HEK293 (cell line): ENCODE measurements at regions not wholly inside any gene's neighbourhood (a gene's known extent, or its start where the extent isn't known, plus 50 kb on each side); places are given as distances from the start of the nearest gene placed in this dataset.

Experiments used
- CTCF ChIP-seq: fragments of 450-650 bp; formaldehyde crosslinking; IDR thresholded peaks from 2 replicates; pipeline ENCODE4 v1.5.1; 2016; ENCODE audit warnings: missing biosample characterization, missing genetic modification characterization
- INSM2 ChIP-seq: fragments of 450-650 bp; formaldehyde crosslinking; IDR thresholded peaks from 2 replicates; pipeline ENCODE4 v1.5.1; 2016; ENCODE audit warnings: missing biosample characterization, missing genetic modification characterization
- KLF9 ChIP-seq: fragments of 450-650 bp; formaldehyde crosslinking; IDR thresholded peaks from 2 replicates; pipeline ENCODE4 v1.5.1; 2016; ENCODE audit warnings: missing biosample characterization, missing genetic modification characterization, low read depth
- REST ChIP-seq: fragments of 450-650 bp; formaldehyde crosslinking; IDR thresholded peaks from 2 replicates; pipeline ENCODE4 v1.5.1; 2016; ENCODE audit warnings: missing biosample characterization, missing genetic modification characterization
- SP2 ChIP-seq: fragments of 450-650 bp; formaldehyde crosslinking; IDR thresholded peaks from 2 replicates; pipeline ENCODE4 v1.5.1; 2016; ENCODE audit warnings: missing biosample characterization, missing genetic modification characterization
- ZBTB44 ChIP-seq: fragments of 450-650 bp; IDR thresholded peaks from 2 replicates; pipeline ENCODE4 v1.5.1; 2018; ENCODE audit warnings: missing biosample characterization, mild to moderate bottlenecking, missing genetic modification characterization
- ZNF239 ChIP-seq: fragments of 450-650 bp; formaldehyde crosslinking; IDR thresholded peaks from 2 replicates; pipeline ENCODE4 v1.5.1; 2016; ENCODE audit warnings: missing biosample characterization, missing genetic modification characterization
- ZNF274 ChIP-seq, 2 experiments: fragments of 200-500 bp in 1 of 2; fragments of 450-650 bp in 1 of 2; sonication (Bioruptor generic) in 1 of 2; formaldehyde crosslinking in 1 of 2; IDR thresholded peaks; 2 replicates each; pipeline versions ENCODE4 v1.5.1 to v1.6.1; 2014 to 2016; ENCODE audit warnings: borderline replicate concordance in 1 of 2, inconsistent platforms in 1 of 2, low read length in 1 of 2, missing biosample characterization in 1 of 2, missing genetic modification characterization in 1 of 2
- ZNF302 ChIP-seq: fragments of 450-650 bp; formaldehyde crosslinking; IDR thresholded peaks from 2 replicates; pipeline ENCODE4 v1.5.1; 2016; ENCODE audit warnings: missing biosample characterization, missing genetic modification characterization, low read depth
- ZNF513 ChIP-seq: fragments of 450-650 bp; IDR thresholded peaks from 2 replicates; pipeline ENCODE4 v1.5.1; 2018; ENCODE audit warnings: missing biosample characterization, missing genetic modification characterization
- ZNF670 ChIP-seq: fragments of 450-650 bp; formaldehyde crosslinking; IDR thresholded peaks from 2 replicates; pipeline ENCODE4 v1.5.1; 2016; ENCODE audit warnings: missing biosample characterization, missing genetic modification characterization, low read depth
- ZNF747 ChIP-seq: fragments of 450-650 bp; formaldehyde crosslinking; IDR thresholded peaks from 2 replicates; pipeline ENCODE4 v1.5.1; 2016; ENCODE audit warnings: missing biosample characterization, missing genetic modification characterization

- no peak for TF ChIP-seq REST (tag by site-specific recombination)
- no peak for TF ChIP-seq ZNF302 (tag by site-specific recombination)
- no peak for TF ChIP-seq CTCF (tag by site-specific recombination)
- no peak for TF ChIP-seq INSM2 (tag by site-specific recombination)
- TF ChIP-seq ZNF747 (tag by site-specific recombination), result no peak
- TF ChIP-seq SP2 (tag by site-specific recombination), result no peak
- TF ChIP-seq ZNF670, result no peak
- TF ChIP-seq KLF9 (tag by site-specific recombination), result no peak
- no peak for TF ChIP-seq ZBTB44
- no peak for TF ChIP-seq ZNF239 (tag by site-specific recombination)
- no peak for TF ChIP-seq ZNF274 (IDR thresholded peaks at IDR 0.05; ENCODE audit: low read length)
- no peak for TF ChIP-seq ZNF274 (tag by site-specific recombination; IDR thresholded peaks at IDR 0.05; ENCODE audit: borderline replicate concordance)
- no peak for TF ChIP-seq ZNF513
These were observed 456.2 kb downstream of the PCDH20 start for GRCh38 chr13:60959427-60959826.
